Keratinocyte (primary cell): ENCODE measurements at regions not wholly inside any gene's neighbourhood (a gene's known extent, or its start where the extent isn't known, plus 50 kb on each side); places are given as distances from the start of the nearest gene placed in this dataset.

Experiments used
- DNase-seq: peaks from one replicate; pipeline ENCODE4 v3.0.0-alpha.2; 2011; ENCODE audit warnings: low read depth, missing footprints, low spot score
- FAIRE-seq: peaks from 2 replicates; lab custom pipeline; 2011; peaks lifted over from hg19 to GRCh38; lab: Jason Lieb, UNC
- H2AFZ ChIP-seq: 2 replicates; pipeline ENCODE4 v1.6.0; 2012; ENCODE audit warnings: low read length, control low read depth, inconsistent platforms; ENCODE audit not compliant: control insufficient read depth
- H3K27ac ChIP-seq: 2 replicates; pipeline ENCODE4 v1.5.1; 2011; ENCODE audit warnings: low read length; ENCODE audit not compliant: control insufficient read depth, insufficient read depth
- H3K27me3 ChIP-seq: 3 replicates; pipeline ENCODE4 v1.6.0; 2011; ENCODE audit warnings: low read length; ENCODE audit not compliant: control insufficient read depth, insufficient read depth; ENCODE audit errors: extremely low read depth
- H3K36me3 ChIP-seq, 2 experiments: 2 replicates in 1 of 2; 3 replicates in 1 of 2; pipeline ENCODE4 v1.5.1; 2011; ENCODE audit warnings: low read length in 2 of 2, mild to moderate bottlenecking in 1 of 2; ENCODE audit not compliant: control insufficient read depth in 2 of 2, insufficient read depth in 2 of 2; ENCODE audit errors: extremely low read depth in 1 of 2
- H3K4me1 ChIP-seq: 3 replicates; pipeline ENCODE4 v1.5.1; 2011; ENCODE audit warnings: low read length; ENCODE audit not compliant: control insufficient read depth, insufficient read depth; ENCODE audit errors: extremely low read depth
- H3K4me2 ChIP-seq: 3 replicates; pipeline ENCODE4 v1.6.0; 2011; ENCODE audit warnings: low read depth, low read length; ENCODE audit not compliant: control insufficient read depth, insufficient read depth; ENCODE audit errors: extremely low read depth
- H3K4me3 ChIP-seq, 3 experiments: fragments of 200-600 bp in 1 of 3; sonication (generic) in 1 of 3; 2 replicates in 2 of 3; 3 replicates in 1 of 3; pipeline ENCODE4 v1.5.1; 2011 to 2016; ENCODE audit warnings: low read length in 3 of 3, mild to moderate bottlenecking in 3 of 3, control low read depth in 2 of 3, inconsistent platforms in 1 of 3, low read depth in 1 of 3, mixed read lengths in 1 of 3, mixed run types in 1 of 3, moderate library complexity in 1 of 3; ENCODE audit not compliant: control insufficient read depth in 2 of 3, insufficient read depth in 2 of 3; ENCODE audit errors: extremely low read depth in 1 of 3
- H3K79me2 ChIP-seq: 2 replicates; pipeline ENCODE4 v1.6.0; 2012; ENCODE audit warnings: low read length; ENCODE audit not compliant: control insufficient read depth, insufficient read depth
- H3K9ac ChIP-seq: 3 replicates; pipeline ENCODE4 v1.6.0; 2011; ENCODE audit warnings: low read length; ENCODE audit not compliant: control insufficient read depth, insufficient read depth; ENCODE audit errors: extremely low read depth
- H3K9me1 ChIP-seq: 3 replicates; pipeline ENCODE4 v1.6.0; 2011; ENCODE audit warnings: low read length; ENCODE audit not compliant: control insufficient read depth, insufficient read depth; ENCODE audit errors: extremely low read depth
- H3K9me3 ChIP-seq: 2 replicates; pipeline ENCODE4 v1.5.1; 2012; ENCODE audit warnings: low read depth, low read length; ENCODE audit not compliant: control insufficient read depth
- H4K20me1 ChIP-seq: 3 replicates; pipeline ENCODE4 v1.6.0; 2011; ENCODE audit warnings: low read length; ENCODE audit not compliant: control insufficient read depth, insufficient read depth; ENCODE audit errors: extremely low read depth
- EZH2 ChIP-seq: IDR thresholded peaks from one replicate; pipeline ENCODE4 v1.6.1; 2012; ENCODE audit warnings: inconsistent platforms, mild to moderate bottlenecking, low read length, moderate library complexity
- dilution Hi-C: fragments of 300-500 bp; cut with MboI; formaldehyde crosslinking; loops from one replicate; pipeline ENCODE4 v1.7.0; 2020; ENCODE audit warnings: low sequenced_read_pairs; ENCODE audit not compliant: extremely low pct_ligation_motif_present
- TF ChIP-seq, protein P1 (sequence below), 3 experiments: IDR thresholded peaks in 1 of 3; conservative IDR thresholded peaks in 1 of 3; optimal IDR thresholded peaks in 1 of 3; 2 replicates in 2 of 3; 3 replicates in 1 of 3; pipeline versions ENCODE3 to v1.5.1; 2011; ENCODE audit warnings: low read length in 3 of 3, mild to moderate bottlenecking in 3 of 3, moderate library complexity in 2 of 3, control low read depth in 1 of 3, inconsistent platforms in 1 of 3; ENCODE audit not compliant: insufficient read depth in 2 of 3; ENCODE audit errors: extremely low read depth in 1 of 3

DNA sequence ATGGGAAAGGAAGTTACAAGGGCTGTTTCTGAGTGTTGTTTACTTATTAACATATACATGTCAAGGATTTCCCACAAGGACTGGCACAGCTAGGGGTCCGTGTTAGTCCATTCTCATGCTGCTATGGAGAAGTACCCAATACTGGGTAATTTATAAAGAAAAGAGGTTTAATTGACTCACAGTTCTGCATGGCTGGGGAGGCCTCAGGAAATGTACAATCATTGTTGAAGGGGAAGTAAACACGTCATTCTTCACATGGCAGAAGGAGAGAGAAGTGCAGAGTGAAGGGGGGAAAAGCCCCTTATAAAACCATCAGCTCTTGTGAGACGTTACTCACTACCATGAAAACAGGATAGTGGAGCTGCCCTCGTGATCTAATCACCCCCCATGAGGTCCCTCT is 128.9 kb upstream of the CELF4 start:
- Histone ChIP-seq H3K36me3 (no peaks in the 10 kb centered on the region), H3K9me1 (no peaks in the 10 kb centered on the region), H3K79me2 (no peaks in the 10 kb centered on the region), H2AFZ (no peak overlapping the region), H3K27ac (no peak overlapping the region), H3K9me3 (no peaks in the 10 kb centered on the region), H4K20me1 (no peaks in the 10 kb centered on the region), H3K4me3 (no peak overlapping the region), H3K4me1 (no peaks in the 10 kb centered on the region), H3K4me2 (no peak overlapping the region), H3K9ac (no peak overlapping the region), H3K27me3 (no peaks in the 10 kb centered on the region)
- TF ChIP-seq, protein P1, sequence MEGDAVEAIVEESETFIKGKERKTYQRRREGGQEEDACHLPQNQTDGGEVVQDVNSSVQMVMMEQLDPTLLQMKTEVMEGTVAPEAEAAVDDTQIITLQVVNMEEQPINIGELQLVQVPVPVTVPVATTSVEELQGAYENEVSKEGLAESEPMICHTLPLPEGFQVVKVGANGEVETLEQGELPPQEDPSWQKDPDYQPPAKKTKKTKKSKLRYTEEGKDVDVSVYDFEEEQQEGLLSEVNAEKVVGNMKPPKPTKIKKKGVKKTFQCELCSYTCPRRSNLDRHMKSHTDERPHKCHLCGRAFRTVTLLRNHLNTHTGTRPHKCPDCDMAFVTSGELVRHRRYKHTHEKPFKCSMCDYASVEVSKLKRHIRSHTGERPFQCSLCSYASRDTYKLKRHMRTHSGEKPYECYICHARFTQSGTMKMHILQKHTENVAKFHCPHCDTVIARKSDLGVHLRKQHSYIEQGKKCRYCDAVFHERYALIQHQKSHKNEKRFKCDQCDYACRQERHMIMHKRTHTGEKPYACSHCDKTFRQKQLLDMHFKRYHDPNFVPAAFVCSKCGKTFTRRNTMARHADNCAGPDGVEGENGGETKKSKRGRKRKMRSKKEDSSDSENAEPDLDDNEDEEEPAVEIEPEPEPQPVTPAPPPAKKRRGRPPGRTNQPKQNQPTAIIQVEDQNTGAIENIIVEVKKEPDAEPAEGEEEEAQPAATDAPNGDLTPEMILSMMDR (optimal IDR thresholded peaks at IDR 0.05 in 1 of 3, IDR thresholded peaks at IDR 0.05 in 1 of 3, conservative IDR thresholded peaks at IDR 0.05 in 1 of 3; ENCODE audit: extremely low read depth in 1 of 3, insufficient read depth in 2 of 3, low read length in 3 of 3) = no peak
- no peak for TF ChIP-seq EZH2
- FAIRE-seq (no peak), DNase-seq (no peak)
- dilution Hi-C loops = no loop called here

- DNase-seq (no peak), FAIRE-seq (no peak)
- Histone ChIP-seq H3K36me3 (no peaks in the 10 kb centered on the region), H3K4me2 (no peak overlapping the region), H3K27me3 (no peaks in the 10 kb centered on the region), H3K9me1 (no peaks in the 10 kb centered on the region), H3K4me1 (no peaks in the 10 kb centered on the region), H3K4me3 (no peak overlapping the region), H3K9ac (no peak overlapping the region), H4K20me1 (no peaks in the 10 kb centered on the region), H3K27ac (no peak overlapping the region), H3K9me3 (no peaks in the 10 kb centered on the region), H3K79me2 (no peaks in the 10 kb centered on the region), H2AFZ (no peak overlapping the region)
- no peak for TF ChIP-seq EZH2
- TF ChIP-seq, protein P1 (optimal IDR thresholded peaks at IDR 0.05 in 1 of 3, IDR thresholded peaks at IDR 0.05 in 1 of 3, conservative IDR thresholded peaks at IDR 0.05 in 1 of 3; ENCODE audit: extremely low read depth in 1 of 3, insufficient read depth in 2 of 3, low read length in 3 of 3) = no peak
- dilution Hi-C loops = no loop called here
Measured at GRCh38 chr18:37691162-37691561, 125.6 kb upstream of the CELF4 start.
